Stimulated activated CD4-positive, alpha-beta T cell treated with anti-CD3 and anti-CD28 coated beads, Interleukin-15, amount 100 ng/mL, for 24 hours (primary cell): ENCODE measurements at regions not wholly inside any gene's neighbourhood (a gene's known extent, or its start where the extent isn't known, plus 50 kb on each side); places are given as distances from the start of the nearest gene placed in this dataset.

Source experiments
- DNase-seq: peaks from one replicate; pipeline ENCODE4 v3.0.0-alpha.2; 2020

DNA sequence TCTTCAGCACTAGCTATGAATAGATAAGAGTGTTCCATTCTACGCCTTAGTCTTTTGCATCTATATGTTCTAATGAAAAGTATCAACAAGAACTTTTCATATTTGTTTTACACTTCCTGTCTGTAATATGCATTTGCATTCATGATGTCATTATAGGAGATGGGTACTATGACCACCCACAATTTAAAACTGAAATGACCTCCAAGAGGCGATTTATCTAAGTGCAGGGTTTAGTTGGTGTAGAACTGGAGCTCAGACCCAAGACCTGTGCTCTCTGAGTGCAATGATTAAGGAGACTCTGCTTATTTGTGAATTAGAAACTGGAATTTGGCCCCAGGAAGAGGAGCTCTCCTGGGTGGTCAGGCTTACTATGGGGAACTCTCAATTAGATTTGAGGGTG lies 289.1 kb downstream of the ETS1 start:
- DNase-seq: no peak

DNA sequence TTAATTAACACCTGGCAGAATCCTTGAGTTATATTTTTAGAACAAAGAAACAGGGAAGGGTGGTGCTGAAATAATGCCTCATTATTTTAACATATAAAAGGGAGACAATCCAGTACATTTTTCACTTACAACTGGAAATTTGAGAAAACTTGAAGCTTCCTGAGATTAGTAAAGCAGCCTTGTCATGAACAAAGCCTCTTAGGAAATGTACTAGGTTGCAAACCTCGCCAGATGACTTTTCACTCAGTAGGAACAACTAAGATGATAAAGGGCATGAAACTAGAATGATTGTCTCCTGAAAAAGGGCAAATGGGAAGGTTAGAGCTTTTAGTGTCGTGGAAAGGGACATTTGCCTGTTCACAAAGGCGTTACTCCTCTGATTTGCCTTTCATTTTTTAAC lies 289.6 kb downstream of the ETS1 start:
- DNase-seq: no peak

DNA sequence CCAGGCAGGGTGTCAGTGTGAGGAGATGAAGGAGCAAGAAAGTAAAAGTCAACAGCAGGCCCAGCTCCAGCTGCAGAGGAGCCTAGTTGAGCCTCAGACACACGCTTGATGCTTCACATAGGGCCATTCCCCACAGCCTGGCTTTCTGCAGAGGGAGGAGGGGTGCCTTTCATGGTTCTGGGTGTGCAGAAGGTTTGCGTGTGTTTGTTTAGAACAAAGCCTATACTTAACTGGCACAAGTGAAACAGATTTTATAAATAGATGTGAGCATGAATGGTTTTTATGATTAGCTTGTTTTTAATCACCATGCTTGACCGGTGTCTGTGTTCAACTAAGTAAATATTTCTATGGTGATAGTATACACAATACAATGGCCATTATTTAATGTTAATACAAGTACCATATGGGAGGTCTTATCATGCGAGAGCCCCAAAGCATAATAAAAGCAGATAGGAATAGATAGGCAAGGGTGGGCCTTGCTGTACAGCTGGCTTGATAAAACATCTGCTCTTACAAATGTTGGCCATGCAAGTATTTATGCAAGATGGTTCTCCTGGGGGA lies 290.2 kb downstream of the ETS1 start:
- no peak for DNase-seq

DNA sequence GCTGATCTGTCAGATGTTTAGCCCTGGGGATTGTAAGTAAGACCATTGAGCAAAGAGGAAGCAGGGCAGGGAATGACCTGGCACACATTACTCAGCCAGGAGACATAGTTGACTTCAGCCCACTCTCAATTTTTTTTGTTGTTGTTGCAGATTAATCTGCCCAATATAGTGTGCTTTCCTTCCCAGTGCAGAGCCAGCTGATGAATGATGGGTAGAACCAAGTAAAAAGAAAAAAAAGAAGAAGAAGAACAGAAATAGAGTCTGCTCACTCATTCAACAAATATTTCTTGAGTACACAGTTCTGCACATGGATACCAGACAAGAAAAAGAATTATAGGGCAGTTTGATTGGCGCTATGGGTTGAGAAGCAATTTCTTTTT lies 292.7 kb downstream of the ETS1 start:
- no peak for DNase-seq

DNA sequence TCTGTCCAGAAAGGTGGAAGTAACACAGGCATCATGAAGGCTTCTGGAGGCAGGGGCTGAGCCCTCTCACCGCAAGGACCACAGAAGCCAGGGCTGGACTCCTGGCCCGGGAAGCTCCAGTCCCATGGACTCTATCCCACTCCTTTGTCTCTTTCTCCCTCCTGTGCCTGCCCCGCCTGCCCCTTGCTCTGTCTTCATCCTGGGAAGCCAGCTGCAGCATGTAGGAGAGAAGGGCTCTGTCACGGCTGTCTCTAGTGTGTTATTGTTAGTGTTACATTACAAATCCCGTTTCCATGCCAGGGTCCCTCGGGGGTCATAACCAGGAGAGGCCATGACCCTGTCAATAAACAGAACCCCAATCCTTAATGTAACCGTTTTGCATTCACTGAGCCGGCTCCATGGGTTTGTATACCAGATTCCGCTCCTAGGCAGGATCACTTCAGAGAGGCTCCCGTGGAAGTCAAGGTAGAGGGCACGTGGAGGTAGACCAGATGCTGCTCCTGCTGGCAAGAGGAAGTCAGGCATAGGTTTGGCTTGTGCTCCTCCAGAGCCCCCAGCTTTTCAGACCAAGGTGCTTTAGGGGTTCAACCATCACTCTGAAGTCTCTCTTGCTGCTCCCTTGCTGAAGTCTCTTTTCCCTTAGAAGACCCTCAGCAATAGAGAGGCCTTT lies 293.2 kb downstream of the ETS1 start:
- no peak for DNase-seq

DNA sequence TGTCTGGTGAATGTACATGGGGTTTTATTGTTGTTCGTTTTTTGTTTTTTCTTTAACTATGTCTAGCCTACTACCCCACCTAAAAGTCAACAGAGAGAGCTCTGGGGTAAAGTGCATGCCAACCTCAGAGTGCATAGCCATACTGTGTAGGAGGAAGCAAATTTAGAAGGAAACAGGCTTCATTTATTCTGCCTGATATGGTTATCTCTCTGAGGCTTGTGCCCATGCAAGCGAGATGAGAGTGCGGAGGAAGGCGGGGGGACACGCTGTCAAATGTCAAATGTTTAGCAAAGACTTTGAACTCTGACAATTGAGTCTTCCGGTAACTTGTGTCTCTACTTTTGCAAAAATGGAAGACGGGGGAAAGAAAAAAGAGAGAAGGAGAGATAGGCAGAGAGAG lies 295.5 kb downstream of the ETS1 start:
- DNase-seq: peak; percentile 74

DNA sequence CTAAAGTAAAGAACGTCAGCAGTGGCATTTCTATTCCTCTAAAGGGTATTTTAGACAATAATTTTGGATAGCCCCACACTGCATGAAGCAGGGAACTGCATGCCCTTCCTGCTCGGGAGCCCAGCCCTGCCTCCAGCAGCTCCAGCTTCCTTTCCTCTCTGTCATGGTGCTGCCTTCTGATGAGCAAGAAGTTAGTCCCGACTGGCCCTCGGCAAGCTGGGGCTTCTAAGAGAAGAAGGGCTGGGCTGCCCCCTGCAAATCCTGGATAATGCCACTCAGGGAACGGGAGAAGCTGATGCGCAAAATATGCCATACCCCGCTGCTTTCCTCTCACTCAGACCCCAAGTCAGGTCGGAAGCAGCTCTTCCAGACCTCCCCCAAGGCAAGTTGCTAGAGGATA lies 296.4 kb downstream of the ETS1 start:
- DNase-seq: peak; percentile 37

DNA sequence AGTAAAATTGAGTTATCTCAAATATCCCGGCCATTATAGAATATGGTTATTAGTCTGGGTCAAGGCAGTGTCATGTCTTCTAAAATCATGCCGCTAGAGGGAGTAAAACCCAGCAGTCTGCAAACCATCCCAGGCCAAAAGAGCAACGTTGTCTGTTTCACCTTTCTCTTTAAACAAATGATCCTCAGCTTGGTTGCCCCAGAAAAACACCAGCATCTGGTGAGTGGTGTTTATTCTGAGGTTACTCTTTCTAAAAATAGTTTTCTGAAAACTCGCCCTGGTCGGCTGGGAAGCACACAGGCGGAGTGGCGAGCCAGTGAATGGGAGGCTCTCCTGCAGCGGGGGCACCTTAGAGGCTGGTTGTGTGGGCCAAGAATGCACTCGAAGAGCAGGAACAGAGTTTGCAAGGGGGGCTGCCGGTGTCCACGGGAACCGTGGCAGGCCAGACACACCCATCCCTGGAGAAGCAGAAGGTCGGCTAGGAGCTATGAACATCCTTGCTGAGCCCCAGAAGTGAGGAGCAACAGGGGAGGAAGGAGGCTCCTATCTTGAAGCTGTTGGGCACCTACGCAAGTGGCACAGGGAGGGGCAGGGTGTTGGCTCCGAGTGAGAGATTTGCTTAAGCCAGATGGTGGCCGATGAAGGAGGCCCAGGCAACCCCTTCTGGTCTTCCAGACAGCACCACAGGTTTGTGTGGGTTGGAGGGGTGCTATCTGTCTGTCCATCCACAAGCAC lies 297.1 kb downstream of the ETS1 start:
- peak; percentile 74 for DNase-seq

DNA sequence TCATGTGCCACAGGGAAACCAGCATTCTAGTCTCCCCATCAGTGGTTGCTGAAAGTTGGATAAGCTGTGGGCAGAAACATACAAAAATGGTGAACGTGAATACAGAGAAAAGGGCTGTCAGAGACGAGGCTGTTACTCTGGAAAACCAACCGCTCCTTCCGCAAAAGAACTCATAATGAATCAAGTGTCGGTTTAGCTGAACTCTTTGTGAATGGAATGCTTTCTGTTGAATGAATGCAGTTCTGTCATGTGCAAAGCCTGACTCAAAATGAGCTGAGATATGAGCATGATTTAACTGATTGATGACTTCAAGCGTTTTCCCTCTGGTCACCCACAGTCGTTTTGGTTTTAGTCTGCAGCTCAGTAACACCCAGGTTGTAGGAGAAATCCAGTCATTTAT lies 298.3 kb downstream of the ETS1 start:
- DNase-seq: peak; percentile 62

DNA sequence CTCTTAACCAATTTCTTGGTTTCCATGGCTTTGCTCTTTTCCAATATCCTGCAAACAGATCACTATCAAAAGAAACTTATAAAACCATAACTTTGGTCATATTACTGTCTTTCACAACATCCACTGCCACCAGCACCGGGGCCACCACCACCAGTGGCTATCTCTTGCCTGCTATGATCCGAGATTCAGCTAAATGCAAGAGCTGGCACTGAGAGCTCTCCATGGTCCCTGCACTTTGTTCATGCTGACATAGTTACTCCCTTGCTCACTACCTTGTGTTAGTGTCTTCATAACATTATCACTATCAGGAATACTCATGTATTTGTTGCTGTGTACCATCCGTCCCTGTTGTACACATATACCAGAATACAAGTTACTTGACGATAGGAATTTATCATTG lies 299.0 kb downstream of the ETS1 start:
- no peak for DNase-seq

DNA sequence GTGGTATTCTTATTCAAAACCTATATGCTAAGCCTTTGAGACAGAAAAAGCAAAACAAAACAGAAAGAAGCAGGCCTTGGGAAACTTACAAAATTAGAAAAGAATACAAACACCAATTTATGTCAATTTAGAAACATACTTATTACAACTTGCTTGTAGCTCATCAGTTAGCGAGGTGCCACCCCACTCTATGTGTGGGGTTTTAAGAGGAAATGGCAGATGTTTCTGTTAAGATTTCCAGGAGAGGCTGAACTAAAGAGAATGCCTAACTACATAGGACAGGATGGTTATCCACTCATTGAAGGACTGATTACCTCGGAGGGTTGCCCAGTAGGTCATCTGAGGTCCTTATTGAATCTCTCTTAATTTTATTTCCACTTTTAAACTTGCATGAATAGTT lies 302.0 kb downstream of the ETS1 start:
- no peak for DNase-seq

DNA sequence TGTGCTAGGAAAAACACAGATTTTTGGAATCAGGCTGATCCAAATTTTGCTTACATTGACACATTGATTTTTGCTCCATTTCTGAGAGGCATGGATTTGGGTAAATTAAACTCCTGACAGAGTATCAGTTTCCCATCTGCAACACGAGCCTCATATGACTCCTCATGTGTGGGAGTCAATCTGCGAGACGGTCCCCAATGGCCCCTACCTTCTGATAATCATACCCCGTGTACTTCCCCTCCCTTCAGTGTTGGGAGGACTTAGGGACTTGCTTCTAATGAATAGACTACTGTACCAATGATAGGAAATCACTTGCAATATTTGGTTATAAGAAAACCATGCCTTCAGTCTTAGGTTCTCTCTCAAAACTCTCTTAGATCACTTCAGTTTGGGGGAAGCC lies 302.7 kb downstream of the ETS1 start:
- peak; percentile 35 for DNase-seq

DNA sequence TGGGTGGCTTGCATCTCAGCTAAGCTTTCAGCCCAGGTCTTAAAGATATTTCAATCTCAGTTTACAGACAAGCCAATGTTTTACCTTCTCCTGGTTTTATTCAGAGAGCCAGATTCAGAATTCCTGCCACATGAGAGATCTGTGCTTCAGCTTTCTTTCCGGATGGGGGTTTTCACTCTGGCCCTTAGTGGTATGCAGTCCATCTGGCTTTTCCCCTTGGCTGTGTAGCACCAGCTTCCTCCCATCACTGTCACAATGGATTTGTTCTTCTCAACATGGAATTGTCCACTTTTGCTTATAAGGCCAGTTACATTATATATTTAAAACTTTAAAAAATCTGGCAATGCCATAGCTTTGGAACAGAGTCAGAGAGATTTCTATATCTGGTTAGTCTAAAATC lies 303.9 kb downstream of the ETS1 start:
- no peak for DNase-seq

DNA sequence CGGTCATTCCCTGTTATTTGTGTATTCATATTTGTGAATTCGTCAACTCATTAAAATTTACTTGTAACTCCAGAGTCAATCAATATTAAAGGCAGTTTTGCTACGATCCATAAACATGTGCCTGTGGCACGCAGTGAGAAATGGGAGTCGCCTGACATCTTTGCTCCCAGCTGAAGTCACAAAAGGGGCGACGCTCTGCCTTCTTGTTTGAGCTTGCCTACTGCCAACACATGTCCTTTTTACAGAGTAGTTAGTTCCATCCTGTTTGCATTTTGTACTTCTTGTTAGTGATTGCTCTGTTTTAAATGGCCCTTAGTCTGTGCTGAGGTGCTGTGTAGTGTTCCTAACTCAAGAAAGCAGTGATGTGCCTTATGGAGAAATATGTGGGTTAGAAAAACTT lies 305.3 kb downstream of the ETS1 start:
- DNase-seq: no peak

DNA sequence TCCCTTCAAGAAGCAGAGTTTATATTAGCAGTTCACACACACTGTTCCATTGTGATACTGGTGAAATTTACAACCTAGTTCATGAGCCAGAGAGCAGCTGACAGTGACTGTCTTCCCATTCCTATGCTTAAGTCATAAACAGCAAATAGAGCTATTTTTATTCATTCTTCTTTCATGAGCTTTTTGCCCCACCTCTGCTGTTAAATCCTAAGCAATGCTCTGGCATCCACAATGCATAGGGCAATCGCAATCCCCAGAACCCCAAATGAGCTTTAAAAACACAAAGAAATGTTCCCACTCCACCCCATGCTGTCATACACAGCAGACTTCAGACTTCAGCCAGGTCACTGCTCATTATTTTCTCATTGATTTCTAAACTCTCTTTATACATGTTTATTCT lies 307.5 kb downstream of the ETS1 start:
- DNase-seq: no peak

DNA sequence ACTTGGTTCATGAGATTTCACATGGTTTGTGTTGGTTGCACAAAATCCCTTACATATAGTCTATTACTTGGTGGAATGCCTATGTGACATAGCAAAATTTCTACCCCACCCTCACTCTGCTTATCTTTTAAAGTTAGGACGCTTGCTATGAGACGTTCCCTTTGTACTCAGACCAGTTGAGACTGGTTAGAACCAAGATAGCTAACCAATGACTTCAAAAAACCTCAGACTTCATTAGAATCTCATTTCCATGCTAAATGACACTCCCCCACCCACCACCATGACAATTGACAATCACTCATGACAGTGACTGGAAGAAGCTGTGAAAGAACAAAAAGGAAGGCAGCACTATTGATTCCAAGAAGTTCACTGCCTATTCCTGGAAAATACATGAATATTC lies 313.6 kb downstream of the ETS1 start:
- DNase-seq: no peak

DNA sequence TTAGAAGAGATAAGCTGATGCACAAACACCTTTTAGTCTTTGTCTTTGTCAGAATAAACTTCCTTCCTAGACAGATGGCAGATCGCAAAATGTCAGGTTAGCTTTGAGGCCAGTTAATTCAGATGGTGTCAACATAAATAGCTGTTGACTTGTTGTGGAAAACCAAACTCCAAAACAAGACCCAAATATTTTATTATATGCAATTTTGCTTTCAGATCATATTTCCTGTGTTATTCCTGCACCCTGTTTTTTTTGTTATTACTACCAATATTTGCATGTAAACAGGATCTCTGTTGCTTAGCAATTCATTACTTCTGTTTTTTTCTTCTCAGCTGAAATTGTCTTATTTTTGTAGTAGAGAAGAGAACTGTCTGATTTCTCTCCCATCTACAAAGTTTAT lies 316.0 kb downstream of the ETS1 start:
- DNase-seq: no peak

DNA sequence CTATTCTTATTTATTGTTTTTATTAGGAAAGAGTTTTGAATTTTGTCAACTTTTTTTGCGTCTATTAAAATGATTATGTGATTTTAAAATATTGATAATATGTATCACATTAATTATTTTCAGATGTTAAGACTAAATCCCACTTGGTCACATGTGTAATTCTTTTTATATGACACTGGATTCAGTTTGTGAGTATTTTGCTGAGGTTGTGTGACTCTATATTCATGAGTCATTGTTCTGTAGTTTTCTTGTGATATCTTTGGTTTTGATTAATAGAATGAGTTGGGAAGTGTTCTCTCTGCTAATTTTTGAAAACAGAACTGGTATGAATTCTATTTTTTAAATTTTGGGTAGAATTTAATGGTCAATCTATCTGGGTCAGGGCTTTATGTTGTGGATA lies 317.9 kb downstream of the ETS1 start:
- no peak for DNase-seq

DNA sequence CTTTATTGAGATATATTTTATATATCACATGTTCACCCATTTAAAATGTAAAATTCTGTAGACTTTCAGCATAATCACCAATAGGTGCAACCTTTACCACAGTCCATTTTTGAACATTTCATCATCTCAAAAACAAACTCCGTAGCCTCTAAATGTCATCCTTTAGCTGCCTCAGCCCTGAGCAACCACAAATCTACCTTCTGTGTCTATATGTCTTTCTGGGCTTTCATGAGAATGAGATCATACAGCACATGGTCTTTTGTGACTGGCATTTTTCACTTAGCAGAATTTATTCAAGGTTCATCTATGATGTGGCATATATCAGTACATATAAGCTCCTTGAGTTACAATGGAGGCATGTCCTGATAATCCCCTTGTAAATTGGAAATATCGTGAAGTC lies 320.5 kb downstream of the ETS1 start:
- no peak for DNase-seq

DNA sequence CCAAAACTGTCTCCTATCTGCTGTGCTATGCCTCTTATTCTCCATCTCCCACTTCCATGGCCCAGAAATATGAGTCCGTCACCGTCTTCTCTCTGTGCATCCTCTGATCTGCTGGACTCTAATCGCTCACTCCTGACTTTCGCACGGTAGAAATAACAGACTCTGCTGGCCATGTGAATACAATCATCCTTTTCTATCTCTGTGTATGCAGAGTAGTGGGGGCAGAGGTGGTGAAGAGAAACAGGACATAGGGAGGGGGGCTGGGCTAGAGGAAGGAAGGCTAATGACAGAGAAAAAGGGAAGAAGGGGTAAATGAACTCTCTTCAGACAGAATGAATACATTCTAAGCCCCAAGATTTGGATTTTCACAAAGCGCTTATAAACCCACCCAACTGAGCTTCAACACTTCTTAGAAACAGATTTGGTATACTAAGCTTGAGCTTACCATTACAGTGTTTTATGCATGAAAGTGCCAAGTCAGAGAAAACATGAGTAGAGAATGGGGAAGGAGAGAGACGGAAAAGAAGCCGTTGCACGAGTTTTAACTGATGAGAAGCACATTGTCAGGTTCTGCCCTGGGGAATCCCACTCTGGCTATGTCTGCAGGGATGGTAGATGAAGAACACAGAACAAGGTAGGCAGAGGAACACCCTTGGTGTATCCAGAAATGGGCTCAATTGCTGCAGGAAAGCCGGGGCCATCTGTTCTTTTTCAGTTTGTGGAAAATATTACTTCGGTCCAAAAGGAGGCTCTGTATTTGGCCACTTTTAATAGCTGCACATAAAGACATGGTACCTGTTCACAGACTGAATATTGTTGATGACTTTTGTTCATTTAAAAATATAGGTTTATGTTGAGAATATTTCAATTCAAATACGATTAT lies 324.7 kb downstream of the ETS1 start:
- DNase-seq: no peak

DNA sequence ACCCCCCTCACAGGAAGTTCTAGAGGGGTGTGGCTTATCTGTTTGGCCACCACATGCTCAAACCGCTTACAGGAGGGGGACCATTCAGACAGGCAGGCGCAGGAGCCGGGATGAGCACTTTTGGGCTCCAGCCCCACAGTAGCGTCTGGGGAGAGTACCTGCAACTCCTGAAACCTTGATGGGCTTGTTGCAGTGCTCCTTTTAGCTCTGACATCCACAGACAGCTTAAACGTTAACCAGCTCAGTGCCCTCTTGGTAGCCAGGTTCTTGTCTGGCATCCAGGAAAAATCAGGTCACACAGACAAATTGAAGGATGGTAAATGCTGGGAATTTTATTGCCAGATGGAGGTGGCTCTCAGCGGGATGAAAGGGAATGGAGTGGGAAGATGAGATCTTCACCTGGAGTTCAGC lies 326.3 kb downstream of the ETS1 start:
- DNase-seq: no peak

DNA sequence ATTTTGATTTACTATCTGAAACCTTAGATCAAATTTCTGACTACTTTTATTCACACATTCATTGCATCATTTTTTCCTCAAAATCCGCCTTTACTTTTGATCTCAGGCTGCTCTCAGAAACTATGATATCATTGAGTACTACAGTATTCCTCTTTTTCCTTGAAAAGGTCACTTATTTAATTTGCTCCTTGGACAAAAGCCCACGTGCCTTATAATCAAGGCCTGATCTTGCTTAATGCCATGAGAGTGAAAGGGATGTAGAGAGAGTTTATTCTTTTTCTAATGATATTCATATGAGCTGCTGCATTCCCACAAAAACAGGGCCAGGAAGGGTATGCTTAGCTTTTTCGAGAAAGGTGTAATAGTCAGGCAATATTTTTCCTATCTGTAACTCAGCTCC lies 327.0 kb downstream of the ETS1 start:
- no peak for DNase-seq

DNA sequence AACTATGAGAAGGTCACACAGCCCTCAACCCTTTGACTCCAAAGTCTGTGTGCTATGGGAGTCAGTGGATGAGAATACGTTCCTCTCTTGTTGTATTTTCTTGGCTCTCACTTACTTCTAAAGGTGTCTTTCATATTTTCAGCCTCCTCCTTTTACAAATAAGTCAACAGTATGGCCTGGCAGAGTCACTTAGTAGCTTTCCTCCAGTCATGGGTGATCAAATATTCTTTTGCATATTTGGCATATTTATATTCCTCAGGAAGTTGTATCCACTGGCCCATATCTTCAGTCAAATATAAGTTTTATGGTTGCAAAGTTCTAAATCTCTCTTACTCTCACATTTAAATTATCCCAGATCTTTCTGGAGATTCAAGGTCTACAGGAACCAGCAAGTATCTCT lies 327.5 kb downstream of the ETS1 start:
- DNase-seq: no peak

DNA sequence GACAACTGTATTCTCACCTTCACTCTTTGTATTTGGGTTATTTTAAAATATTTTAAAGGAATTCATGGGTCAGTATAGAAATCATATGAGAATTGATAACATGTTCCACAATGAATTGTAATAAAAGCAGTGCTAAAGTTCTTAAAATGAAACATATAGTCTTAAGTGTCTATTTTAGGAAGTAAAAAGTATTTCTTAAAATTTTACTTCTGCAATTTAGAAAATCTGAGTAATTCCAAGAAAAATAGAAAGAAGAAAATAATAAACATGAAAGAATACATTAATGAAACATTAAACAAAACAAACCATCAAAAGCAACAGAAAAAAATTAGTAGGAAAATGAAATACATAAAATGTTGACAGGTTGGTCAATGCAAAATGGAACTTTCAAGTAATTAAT lies 332.4 kb downstream of the ETS1 start:
- no peak for DNase-seq
